ENCODE measurements at regions not wholly inside any gene's neighbourhood (a gene's known extent, or its start where the extent isn't known, plus 50 kb on each side); places are given as distances from the start of the nearest gene placed in this dataset.

- DNase-seq (ENCODE audit: low spot score) (peak; percentile 27), ATAC-seq (no peak), FAIRE-seq (no peak)
- Histone ChIP-seq H2AFZ (ENCODE audit: low read length) (no peak overlapping the region), H3K36me3 (replicated peaks in 1 of 2; ENCODE audit: control insufficient read depth in 1 of 2, insufficient read depth in 2 of 2, low read length in 2 of 2) (no peaks in the 10 kb centered on the region), H3K4me3 (replicated peaks in 1 of 3; ENCODE audit: insufficient read depth in 1 of 3, low read depth in 2 of 3, low read length in 3 of 3) (no peak overlapping the region), H3K79me2 (ENCODE audit: insufficient read depth, low read length) (no peaks in the 10 kb centered on the region), H4K20me1 (ENCODE audit: insufficient read depth, low read length) (no peaks in the 10 kb centered on the region), H3K4me1 (ENCODE audit: insufficient read depth, low read length) (no peaks in the 10 kb centered on the region), H3K27ac (ENCODE audit: extremely low read length, insufficient read depth, low read length) (no peak overlapping the region), H3K27me3 (ENCODE audit: control insufficient read depth in 1 of 2, insufficient read depth in 2 of 2, low read length in 2 of 2) (no peaks in the 10 kb centered on the region), H3K4me2 (ENCODE audit: low read depth, low read length) (no peak overlapping the region), H3K9me3 (ENCODE audit: low read length) (no peaks in the 10 kb centered on the region), H3K9ac (ENCODE audit: insufficient read depth, low read depth, low read length) (no peak overlapping the region)
- in situ Hi-C loops (cut with HindIII; ENCODE audit: extremely low pct_ligation_motif_present, low pct_unique_long_range_greater_than_20kb) (no loop called here), intact Hi-C loops (cut with micrococcal nuclease; ENCODE audit: unreplicated experiment) (loop anchor here (1.0 to 5.0 kb wide), 2 partner anchors 84 to 361 kb away; no protein-coding TSS in a partner anchor)
- 8% methylated on average over 4 of the region's 4 CpGs for WGBS (ENCODE audit: low lambda C conversion rate)
- CTCF ChIA-PET (ENCODE audit: low intra/inter-chr PET ratio, low total read pairs) = no interaction called here
- no TSS peak for BruUV-seq (replicated peaks)
- POLR2A ChIA-PET = no interaction called here
- peak; percentile 53 for TF ChIP-seq CTCF (CRISPR knock-in tag; IDR thresholded peaks at IDR 0.05)
- peak; percentile 52; the same call in 1 of the 2 replicates for TF ChIP-seq CEBPG (CRISPR knock-in tag; IDR thresholded peaks at IDR 0.05)
- TF ChIP-seq CREB1 (IDR thresholded peaks at IDR 0.05) = no peak
- no peak for TF ChIP-seq CREB1 (CRISPR knock-in tag; IDR thresholded peaks at IDR 0.05)
- no peak for TF ChIP-seq JARID2 (CRISPR knock-in tag; IDR thresholded peaks at IDR 0.05; ENCODE audit: insufficient replicate concordance)
- TF ChIP-seq ZBED4 (CRISPR knock-in tag; IDR thresholded peaks at IDR 0.05; ENCODE audit: borderline replicate concordance) = no peak
- TF ChIP-seq CEBPB (IDR thresholded peaks at IDR 0.05; ENCODE audit: borderline replicate concordance, low read depth, low read length) = peak; percentile 87
- TF ChIP-seq STAG1 (CRISPR knock-in tag; IDR thresholded peaks at IDR 0.05) = peak; percentile 46; the same call in 1 of the 2 replicates
Observed at GRCh38 chr2:195575879-195576401, 81.1 kb upstream of the SLC39A10 start.
